ENCODE measurements at regions not wholly inside any gene's neighbourhood (a gene's known extent, or its start where the extent isn't known, plus 50 kb on each side); places are given as distances from the start of the nearest gene placed in this dataset.

- no peak for DNase-seq
These were observed 52.8 kb upstream of the MEIS1 start for GRCh38 chr2:66382091-66382490.

DNA sequence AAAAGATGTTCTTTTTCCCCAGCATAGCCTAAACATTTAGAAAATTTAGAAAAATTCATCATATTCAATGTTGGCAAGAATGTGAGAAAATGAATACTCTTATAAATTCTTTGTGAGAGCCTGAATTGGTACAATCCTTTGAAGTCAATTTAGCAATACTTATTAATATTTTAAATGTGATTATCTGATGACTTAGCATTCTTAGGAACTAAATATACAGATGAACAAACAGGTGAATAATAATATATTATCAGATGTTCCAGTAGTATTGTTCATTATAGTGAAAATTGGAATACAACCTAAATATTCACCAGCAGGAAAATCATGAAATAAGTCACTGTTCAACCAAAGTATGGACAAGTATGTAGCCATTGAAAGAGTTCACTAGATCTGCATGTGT lies 55.5 kb upstream of the MEIS1 start:
- DNase-seq: no peak

DNA sequence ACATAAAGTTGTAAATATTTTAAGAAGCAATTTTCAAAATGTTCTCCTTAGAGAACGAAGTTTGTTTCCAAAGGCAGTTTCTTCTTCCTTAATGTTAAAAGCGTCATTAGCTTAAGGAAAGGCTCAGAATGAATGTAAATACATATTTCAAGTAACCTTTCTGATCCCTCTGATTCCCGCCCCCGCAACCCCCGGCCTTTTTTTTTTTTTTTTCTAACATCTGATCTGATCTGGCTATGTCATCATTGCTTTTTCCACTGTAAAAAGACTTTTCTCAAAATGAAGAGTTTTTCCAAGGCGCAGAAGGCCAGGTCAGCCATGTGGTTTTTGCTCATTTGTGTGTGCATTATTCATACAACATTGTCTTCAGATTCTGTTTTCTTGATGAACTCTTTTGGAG lies 57.1 kb upstream of the MEIS1 start:
- no peak for DNase-seq

DNA sequence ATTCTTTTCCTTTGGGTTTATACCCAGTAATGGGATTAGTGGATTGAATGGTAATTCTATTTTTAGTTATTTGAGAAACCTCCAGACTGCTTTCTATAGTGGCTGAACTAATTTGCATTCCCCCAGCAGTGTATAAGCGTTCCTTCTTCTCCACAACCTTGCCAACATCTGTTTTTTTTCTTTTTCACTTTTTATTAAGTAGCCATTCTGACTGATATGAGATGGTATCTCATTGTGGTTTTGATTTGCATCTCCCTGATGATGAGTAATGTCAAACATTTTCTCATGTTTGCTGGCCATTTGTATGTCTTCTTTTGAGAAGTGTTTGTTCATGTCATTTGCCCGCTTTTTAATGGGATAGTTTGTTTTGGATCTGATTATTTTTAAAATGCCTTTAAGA lies 64.1 kb upstream of the MEIS1 start:
- no peak for DNase-seq

DNA sequence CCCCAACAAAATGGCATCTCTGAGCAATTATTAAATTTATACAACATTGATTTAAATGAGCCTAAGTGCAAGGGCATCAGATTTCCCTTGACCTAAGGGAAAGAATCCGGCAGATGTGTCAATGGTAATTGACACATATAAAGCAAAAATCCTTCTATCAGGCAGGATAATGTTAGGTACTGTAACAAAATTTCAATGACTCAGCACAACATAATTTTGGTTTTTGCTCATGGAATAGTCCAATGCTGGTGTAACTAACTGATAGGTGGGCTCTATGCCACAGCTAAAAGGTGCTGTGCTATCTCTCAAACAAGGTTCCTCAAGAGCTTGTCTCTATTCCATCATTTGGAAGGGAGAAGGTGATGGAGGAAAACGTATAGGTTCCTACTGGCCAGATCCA lies 68.3 kb upstream of the MEIS1 start:
- no peak for DNase-seq

DNA sequence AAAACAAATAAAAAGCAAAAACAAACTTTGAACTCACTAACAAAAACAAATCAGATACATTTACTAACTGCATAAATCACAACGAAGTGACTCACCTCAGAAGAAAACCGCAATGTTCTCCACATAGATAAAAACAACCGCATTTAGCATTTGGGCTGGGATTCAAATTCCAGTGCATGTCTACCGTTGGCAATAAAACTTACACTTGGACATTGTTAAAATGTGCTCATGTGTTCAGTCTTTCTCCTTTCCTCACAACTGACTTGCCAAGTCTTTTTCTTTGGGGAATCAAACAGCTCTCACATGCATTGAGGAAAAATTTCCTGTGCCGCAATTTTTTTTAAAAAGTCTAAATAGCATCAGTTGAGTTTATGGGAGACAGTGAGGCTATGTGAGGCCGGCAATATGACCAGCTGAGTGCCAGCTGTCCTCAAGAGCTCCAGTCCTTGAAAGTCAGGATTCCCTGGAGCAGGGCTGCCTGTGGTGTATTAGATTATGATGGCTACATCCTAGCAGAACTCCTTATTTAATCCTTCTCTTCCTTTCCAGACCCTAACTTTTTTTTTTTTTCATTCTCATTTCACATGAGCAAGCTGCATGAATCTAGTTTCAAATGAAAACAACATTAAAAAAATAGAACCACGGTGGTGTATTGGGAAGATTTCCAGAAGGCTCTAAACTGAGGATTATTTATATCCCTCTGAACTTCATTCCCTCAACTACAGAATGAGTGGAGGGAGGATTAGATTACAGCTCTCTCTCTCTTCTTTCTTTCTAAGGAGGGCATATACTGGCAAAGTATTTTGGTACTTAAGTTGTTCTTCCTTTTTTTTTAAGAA lies 70.2 kb upstream of the MEIS1 start:
- no peak for DNase-seq

GRCh38 chr2:66362701-66363100 lies 72.2 kb upstream of the MEIS1 start:
- DNase-seq: no peak

DNA sequence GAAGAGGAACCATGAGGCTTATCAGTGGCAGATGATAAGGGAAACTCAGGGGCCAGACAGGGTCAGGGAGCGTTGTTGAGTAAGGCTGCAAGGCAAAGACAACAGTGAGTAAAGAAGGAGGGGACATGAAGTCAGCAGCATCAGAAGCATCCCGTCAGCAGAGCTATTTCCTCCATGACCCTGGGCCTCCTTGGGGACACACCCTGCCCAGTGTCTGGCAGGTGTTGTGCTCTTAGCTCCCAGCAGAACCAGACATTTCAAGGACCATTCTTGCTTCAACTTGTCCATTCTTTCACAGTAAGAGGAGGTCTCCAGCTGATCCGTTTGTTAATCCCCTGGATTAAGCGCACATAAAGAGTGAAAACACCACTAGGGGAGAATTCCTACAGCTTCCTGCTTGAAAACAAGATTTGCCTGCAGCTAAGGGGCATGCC lies 88.7 kb upstream of the MEIS1 start:
- no peak for DNase-seq

GRCh38 chr2:66344087-66344663 lies 90.8 kb upstream of the MEIS1 start:
- DNase-seq: no peak

DNA sequence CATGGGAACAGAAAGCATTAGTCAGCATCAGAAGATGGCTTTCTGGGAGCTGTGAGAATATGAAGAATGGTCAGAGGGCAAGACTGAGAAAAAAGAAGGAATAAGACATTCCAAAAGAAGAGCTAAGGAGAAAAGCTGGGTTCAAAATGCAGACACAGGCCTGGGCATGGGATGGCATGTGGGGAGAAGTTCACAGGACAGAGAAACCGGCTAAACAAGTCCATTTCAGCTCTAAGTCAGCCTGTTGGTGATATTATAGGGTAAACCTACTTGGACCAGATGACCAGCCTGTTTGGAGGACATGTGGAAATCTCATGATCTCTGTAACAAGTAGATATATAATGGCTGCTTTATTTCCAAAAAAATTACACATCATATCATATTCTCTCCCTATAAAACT lies 91.7 kb upstream of the MEIS1 start:
- no peak for DNase-seq

GRCh38 chr2:66340521-66340920 lies 94.4 kb upstream of the MEIS1 start:
- DNase-seq: no peak

GRCh38 chr2:66334237-66335029 lies 100.5 kb upstream of the MEIS1 start:
- peak; percentile 22 to 46 for DNase-seq

DNA sequence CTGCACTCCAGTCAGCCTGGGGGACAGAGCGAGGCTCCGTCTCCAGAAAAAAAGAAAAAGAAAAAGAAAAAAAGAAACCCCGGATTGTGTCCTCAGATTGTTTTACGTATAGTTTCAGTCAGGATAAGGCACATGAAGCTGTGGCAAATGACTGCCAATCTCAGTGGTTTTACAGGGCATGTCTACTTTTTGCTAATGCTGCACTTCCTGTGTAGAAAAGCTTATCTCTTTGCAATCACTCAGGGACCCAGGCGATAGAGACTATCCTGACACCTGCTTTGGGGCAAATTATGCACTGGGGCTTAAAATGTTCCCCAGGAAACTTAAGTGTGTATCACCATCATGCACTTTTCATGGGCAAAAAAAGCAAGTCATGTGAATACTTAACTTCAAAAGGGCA lies 103.7 kb upstream of the MEIS1 start:
- no peak for DNase-seq

DNA sequence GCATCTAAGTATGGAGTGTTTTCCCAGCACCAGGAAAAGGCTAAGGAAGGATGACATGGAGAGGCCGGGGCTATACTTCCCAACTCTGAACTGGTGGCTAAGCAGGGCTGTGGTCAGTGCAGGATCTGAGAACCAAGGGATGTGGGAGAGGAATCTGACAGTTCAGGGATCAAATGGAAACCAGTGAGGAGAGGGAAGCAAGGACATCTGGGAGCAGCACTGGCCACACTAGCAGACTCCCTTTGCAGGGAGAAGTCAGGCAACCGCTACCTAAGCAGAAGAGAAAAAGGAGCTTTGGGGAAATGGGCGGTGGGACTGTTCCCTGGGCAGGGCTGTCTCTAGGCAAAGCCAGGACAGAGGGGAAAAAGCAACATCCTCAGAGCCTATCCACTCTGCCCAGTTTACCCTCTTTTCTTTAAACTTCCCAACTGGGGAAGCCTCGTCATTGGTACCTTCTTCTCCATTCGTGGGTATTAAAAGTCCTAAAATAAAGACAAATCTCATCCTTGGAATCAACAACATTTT lies 105.8 kb upstream of the MEIS1 start:
- DNase-seq: no peak

DNA sequence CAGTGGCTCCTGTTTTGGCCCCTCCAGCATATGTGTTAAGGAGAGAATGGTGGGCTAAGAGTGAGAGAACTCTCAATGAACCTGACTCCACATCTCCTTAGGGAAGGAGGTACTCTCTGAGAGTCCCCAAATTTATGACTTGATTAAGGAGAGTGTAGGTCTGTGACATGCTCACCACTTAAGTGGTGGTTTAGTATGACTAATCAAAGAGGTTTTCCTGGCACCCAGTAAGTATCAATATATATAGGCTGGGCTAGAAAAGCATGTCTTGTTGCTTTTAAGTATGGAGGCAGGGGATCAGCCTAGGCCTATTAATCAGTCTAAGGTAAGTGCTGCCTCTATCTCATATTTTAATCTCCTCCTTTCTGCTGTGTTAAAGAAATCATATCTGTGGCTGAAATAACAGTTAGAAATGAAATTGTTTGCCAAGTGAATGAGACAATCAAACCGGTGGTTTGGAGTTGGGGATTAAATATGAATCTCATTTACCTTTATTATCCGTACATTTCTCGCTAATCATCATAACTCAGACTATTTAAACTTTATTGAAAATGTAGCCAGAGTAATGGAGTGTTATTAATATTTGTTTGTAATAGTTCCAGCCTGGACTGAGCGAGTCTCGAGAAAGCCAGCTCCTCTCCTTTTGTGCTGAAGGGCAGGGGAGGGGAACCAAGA lies 107.7 kb upstream of the MEIS1 start:
- DNase-seq: no peak

DNA sequence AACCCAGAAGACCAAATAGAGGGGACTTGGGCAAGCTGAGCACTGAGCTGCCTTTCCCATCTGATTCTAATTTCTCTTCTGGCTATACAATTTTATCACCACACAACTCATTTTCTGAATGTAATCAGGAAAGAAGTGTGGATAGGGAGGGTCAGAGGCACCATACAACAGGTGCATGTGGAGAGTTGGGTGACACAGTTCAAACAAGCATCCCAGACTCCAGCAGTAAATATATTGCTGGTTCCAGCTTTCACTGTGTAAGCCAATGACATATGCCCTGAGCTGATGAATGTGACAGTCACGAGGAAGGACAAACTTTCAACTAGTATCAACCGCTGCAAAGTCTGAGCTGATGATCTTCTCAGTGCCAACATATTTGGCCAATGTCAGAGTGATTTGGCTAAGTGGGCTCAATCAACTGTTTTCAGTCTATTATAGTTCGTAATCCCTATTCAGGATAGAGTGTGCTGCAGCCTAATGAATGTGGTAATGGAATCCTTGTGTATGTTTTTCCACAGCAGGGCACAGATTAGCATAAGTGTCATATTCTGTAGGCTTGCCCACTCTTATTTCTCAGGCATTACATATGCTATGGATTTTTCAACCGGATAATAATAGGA lies 109.9 kb upstream of the MEIS1 start:
- no peak for DNase-seq

DNA sequence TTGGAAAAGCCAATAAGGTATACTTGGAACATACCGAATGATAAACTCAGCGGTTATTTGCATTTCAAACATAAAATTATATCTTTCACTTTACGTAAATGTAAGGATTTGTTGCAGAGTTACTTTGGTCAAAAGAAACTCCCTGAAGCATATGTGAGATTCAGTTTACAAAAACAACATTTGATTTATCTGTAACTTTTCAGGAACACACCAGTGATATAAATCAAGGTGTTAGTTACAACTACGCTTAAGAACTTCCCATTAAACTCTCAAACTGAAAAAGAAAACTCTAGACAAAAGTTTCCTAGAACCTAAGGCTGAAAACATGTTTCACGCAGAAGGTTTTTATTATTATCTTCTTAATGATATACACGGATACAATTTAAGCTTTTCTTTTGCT lies 110.6 kb upstream of the MEIS1 start:
- DNase-seq: no peak

DNA sequence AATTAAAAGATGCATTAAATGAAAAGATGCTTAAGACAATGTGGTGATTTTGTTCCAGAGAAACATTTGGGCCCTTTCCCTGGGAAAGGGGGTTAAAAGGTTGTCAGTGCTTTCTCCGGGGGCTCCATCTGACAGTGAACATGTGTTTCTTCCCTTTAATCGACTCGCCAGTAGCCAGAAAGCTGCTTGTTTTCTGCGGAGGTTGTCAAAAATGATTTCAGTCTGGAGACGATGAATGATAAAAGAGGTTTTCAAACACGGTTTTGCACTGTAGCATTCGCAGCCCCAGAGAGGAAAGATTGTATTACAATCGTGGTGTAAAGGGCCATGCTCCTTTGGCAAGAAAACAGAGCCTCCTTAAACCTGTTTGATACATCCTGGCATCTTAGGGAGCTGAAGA lies 111.5 kb upstream of the MEIS1 start:
- no peak for DNase-seq

GRCh38 chr2:66322506-66323260 lies 112.2 kb upstream of the MEIS1 start:
- DNase-seq: no peak

GRCh38 chr2:66318009-66318561 lies 116.8 kb upstream of the MEIS1 start:
- DNase-seq: no peak

- DNase-seq: no peak
These were observed 117.5 kb upstream of the MEIS1 start for GRCh38 chr2:66317268-66317890.

All from NCI-H2081 (cell line).